ENCODE measurements at regions not wholly inside any gene's neighbourhood (a gene's known extent, or its start where the extent isn't known, plus 50 kb on each side); places are given as distances from the start of the nearest gene placed in this dataset.

- TF ChIP-seq CTCF (IDR thresholded peaks at IDR 0.05), result no peak
- no peak for TF ChIP-seq POLR2A (IDR thresholded peaks at IDR 0.05; ENCODE audit: low read depth)
- TF ChIP-seq EP300 (IDR thresholded peaks at IDR 0.05), result no peak
- Histone ChIP-seq H3K4me3 (no peak overlapping the region), H3K27ac (replicated peaks in 1 of 4) (no peak overlapping the region), H3K36me3 (no peaks in the 10 kb centered on the region), H3K27me3 (no peaks in the 10 kb centered on the region), H3K4me1 (no peaks in the 10 kb centered on the region), H3K9me3 (no peaks in the 10 kb centered on the region)
- intact Hi-C loops (cut with DNase I), result no loop called here
- WGBS, result 83% methylated on average over 1 of the region's 1 CpG
- no peak for DNase-seq (ENCODE audit: extremely low spot score)
Measured at GRCh38 chr3:191795196-191795595, 334.2 kb downstream of the PYDC2 start.

- no peak for DNase-seq (ENCODE audit: extremely low spot score)
- H3K36me3 ChIP-seq, result no peaks in the 10 kb centered on the region
- H3K4me1 ChIP-seq, result no peaks in the 10 kb centered on the region
- no peaks in the 10 kb centered on the region for H3K27me3 ChIP-seq
- peaks cover 0 to 12% (median 10%) of the 10 kb centered on the region in 4 donors for H3K9me3 ChIP-seq
- no peak overlapping the region for H3K4me3 ChIP-seq
- 68% methylated on average over 3 of the region's 3 CpGs for WGBS
- TF ChIP-seq CTCF (IDR thresholded peaks at IDR 0.05), result no peak
- no peak for TF ChIP-seq EP300 (IDR thresholded peaks at IDR 0.05)
- no peak for TF ChIP-seq POLR2AphosphoS5 (IDR thresholded peaks at IDR 0.05)
- no peak for TF ChIP-seq POLR2A (IDR thresholded peaks at IDR 0.05; ENCODE audit: low read depth)
- intact Hi-C loops (cut with DNase I), result no loop called here
- no peak overlapping the region for H3K27ac ChIP-seq (replicated peaks in 1 of 4)
Measured at GRCh38 chr3:191797271-191797670, 336.3 kb downstream of the PYDC2 start.

- no peak for DNase-seq (ENCODE audit: extremely low spot score)
- no peaks in the 10 kb centered on the region for H3K36me3 ChIP-seq
- H3K27ac ChIP-seq (replicated peaks in 1 of 4), result no peak overlapping the region
- H3K4me1 ChIP-seq, result no peaks in the 10 kb centered on the region
- H3K9me3 ChIP-seq, result peaks cover 0 to 21% (median 19%) of the 10 kb centered on the region in 4 donors
- no peak for TF ChIP-seq EP300 (IDR thresholded peaks at IDR 0.05)
- TF ChIP-seq CTCF (IDR thresholded peaks at IDR 0.05), result no peak
- no peak for TF ChIP-seq POLR2A (IDR thresholded peaks at IDR 0.05; ENCODE audit: low read depth)
- no peaks in the 10 kb centered on the region for H3K27me3 ChIP-seq
- H3K4me3 ChIP-seq, result no peak overlapping the region
- intact Hi-C loops (cut with DNase I), result no loop called here
- 77% methylated on average over 3 of the region's 3 CpGs for WGBS
Measured at GRCh38 chr3:191802671-191803070, 341.7 kb downstream of the PYDC2 start.

- Histone ChIP-seq H3K36me3 (no peaks in the 10 kb centered on the region), H3K27me3 (no peaks in the 10 kb centered on the region), H3K9me3 (peaks cover 0 to 29% (median 19%) of the 10 kb centered on the region in 4 donors), H3K4me3 (no peak overlapping the region), H3K4me1 (no peaks in the 10 kb centered on the region), H3K27ac (replicated peaks in 1 of 4) (no peak overlapping the region)
- no CpG with 5 or more reads among the region's 1 CpG for WGBS
- no peak for DNase-seq (ENCODE audit: extremely low spot score)
- intact Hi-C loops (cut with DNase I), result no loop called here
- no peak for TF ChIP-seq POLR2AphosphoS5 (IDR thresholded peaks at IDR 0.05)
- TF ChIP-seq EP300 (IDR thresholded peaks at IDR 0.05), result no peak
- TF ChIP-seq POLR2A (IDR thresholded peaks at IDR 0.05; ENCODE audit: low read depth), result no peak
- no peak for TF ChIP-seq CTCF (IDR thresholded peaks at IDR 0.05)
Measured at GRCh38 chr3:191804935-191805334, 344.0 kb downstream of the PYDC2 start.

GRCh38 chr3:191808073-191808472 lies 347.1 kb downstream of the PYDC2 start:
- Histone ChIP-seq H3K27ac (replicated peaks in 1 of 4) (no peak overlapping the region), H3K9me3 (peaks cover 0 to 11% (median 4%) of the 10 kb centered on the region in 4 donors), H3K36me3 (no peaks in the 10 kb centered on the region), H3K4me3 (no peak overlapping the region), H3K4me1 (no peaks in the 10 kb centered on the region), H3K27me3 (no peaks in the 10 kb centered on the region)
- TF ChIP-seq POLR2AphosphoS5 (IDR thresholded peaks at IDR 0.05) (no peak), POLR2A (IDR thresholded peaks at IDR 0.05; ENCODE audit: low read depth) (no peak), EP300 (IDR thresholded peaks at IDR 0.05) (no peak), CTCF (IDR thresholded peaks at IDR 0.05) (no peak)
- intact Hi-C loops (cut with DNase I), result no loop called here
- DNase-seq (ENCODE audit: extremely low spot score), result no peak
- 96% methylated on average over 2 of the region's 3 CpGs for WGBS

Measured in esophagus muscularis mucosa (tissue), 4 donors.